Heart left ventricle (tissue), 16 donors: ENCODE measurements at regions not wholly inside any gene's neighbourhood (a gene's known extent, or its start where the extent isn't known, plus 50 kb on each side); places are given as distances from the start of the nearest gene placed in this dataset.

Experiments used
- ATAC-seq, 4 donors: fragments of 200-7000 bp; cut with Tn5 transposase; one replicate each; pipeline ENCODE4 v1.9.1; 2020 to 2022; ENCODE audit warnings: moderate library complexity in 4 of 4, mild to moderate bottlenecking in 3 of 4, moderate number of reproducible peaks in 1 of 4
- DNase-seq, 5 donors: peaks; one replicate each; pipeline ENCODE4 v3.0.0-alpha.2; 2020
- H3K27ac ChIP-seq, 12 donors: fragments of 200-600 bp; sonication (generic) in 4 of 12; one replicate each; pipeline versions ENCODE4 v1.5.0 to v1.8.0; 2016 to 2022; ENCODE audit warnings: mild to moderate bottlenecking in 2 of 12
- H3K27me3 ChIP-seq, 9 donors: fragments of 200-600 bp; sonication (generic) in 2 of 9; one replicate each; pipeline versions ENCODE4 v1.5.1 to v1.8.0; 2016 to 2022; ENCODE audit warnings: mild to moderate bottlenecking in 3 of 9
- H3K36me3 ChIP-seq, 9 donors: fragments of 200-600 bp; sonication (generic) in 2 of 9; one replicate each; pipeline versions ENCODE4 v1.5.0 to v1.8.0; 2018 to 2022; ENCODE audit warnings: mild to moderate bottlenecking in 2 of 9
- H3K4me1 ChIP-seq, 12 donors: fragments of 200-600 bp; sonication (generic) in 4 of 12; one replicate each; pipeline versions ENCODE4 v1.5.0 to v1.8.0; 2016 to 2022; ENCODE audit warnings: mild to moderate bottlenecking in 3 of 12
- H3K4me3 ChIP-seq, 12 donors: fragments of 200-600 bp; sonication (generic) in 4 of 12; one replicate each; pipeline versions ENCODE4 v1.5.0 to v1.8.0; 2017 to 2022; ENCODE audit warnings: mild to moderate bottlenecking in 9 of 12, moderate library complexity in 4 of 12
- H3K9me3 ChIP-seq, 12 donors: fragments of 200-600 bp; sonication (generic) in 4 of 12; one replicate each; pipeline versions ENCODE4 v1.5.0 to v1.8.0; 2016 to 2022; ENCODE audit warnings: mild to moderate bottlenecking in 1 of 12
- CTCF ChIP-seq, 12 donors: fragments of 200-600 bp; sonication (generic) in 4 of 12; IDR thresholded peaks; one replicate each; pipeline versions ENCODE4 v1.5.0 to v1.8.0; 2018 to 2022; ENCODE audit warnings: antibody characterized with exemption in 12 of 12, mild to moderate bottlenecking in 5 of 12
- POLR2A ChIP-seq, 2 donors: fragments of 450-650 bp; IDR thresholded peaks; one replicate each; pipeline ENCODE4 v1.6.1; 2017; ENCODE audit warnings: antibody characterized with exemption in 2 of 2, mild to moderate bottlenecking in 2 of 2, moderate library complexity in 2 of 2
- WGBS, 4 donors: extraction: QIAGEN DNeasy Blood & Tissue Kit in 2 of 4; methylation state at CpG; one replicate each; pipeline versions ENCODE4 v1.1.5 to v1.1.7; 2013 to 2018; 5-methylcytosine and 5-hydroxymethylcytosine counted together
- intact Hi-C, 10 donors: fragments of 100-400 bp; cut with DNase I; formaldehyde crosslinking; loops; one replicate each; pipeline versions ENCODE4 v1.11.1 to v1.14.2; 2022
- donor health status: ischemic (EF 13 %, LVEDD 7.1; RV severe dilation, severe dysfunction).
- donor health status: healthy with polysubstance abuse.
- donor health status: DM: no; HTN: yes; CAD: no.
- donor health status: DM: no; HTN: no; CAD: no.
- donor health status: ischemic (EF 25% LVEDD 6.9; RV normal size, moderate dysfunction).
- donor health status: ischemic (EF 25% LVEDD 5.7; RV mildly dilated, moderate dysfunction).
- donor health status: healthy.
- donor health status: DM: yes; HTN: yes; CAD: no.
- donor health status: ischemic (EF 35%, LVEDD 5.7; RV mildly dilated, moderate dysfunction).
- donor health status: nonischemic (EF 11% LVEDD 7.7; RV severe dilation, severe dysfunction).
- donor health status: DM: yes; HTN: yes; CAD: no.
- donor health status: PGD.
- donor health status: ischemic (EF 29% LVEDD 5.4; RV normal size, mild dysfunction).
- donor health status: nonischemic (EF 23%, LVEDD 6.1; RV moderate dilation, normal function).

DNA sequence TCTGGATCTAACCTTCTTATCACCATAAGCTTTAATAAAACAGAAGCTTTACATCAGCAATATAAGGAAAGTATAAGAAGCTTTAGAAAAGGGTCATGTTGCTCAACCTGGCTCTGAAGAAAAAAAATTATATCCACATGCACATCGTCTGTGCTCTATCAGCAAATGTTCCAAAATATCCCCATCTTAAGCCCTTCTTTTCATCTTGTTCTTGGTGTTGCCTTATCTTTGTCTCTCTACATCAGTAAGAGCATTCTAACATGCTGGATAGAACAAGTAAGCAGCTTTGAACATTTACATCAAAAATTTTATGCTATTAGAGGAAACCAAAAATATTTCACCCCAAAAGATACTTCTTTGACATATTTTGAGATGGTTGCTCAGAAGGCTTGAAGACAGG is 157.8 kb upstream of the SNX7 start:
- 50 to 63% (median 56%) methylated on average over 1 of the region's 1 CpG for WGBS, 4 donors
- H3K9me3 ChIP-seq, result peaks cover 0 to 38% (median 7%) of the 10 kb centered on the region in 12 donors
- ATAC-seq, result no peak

DNA sequence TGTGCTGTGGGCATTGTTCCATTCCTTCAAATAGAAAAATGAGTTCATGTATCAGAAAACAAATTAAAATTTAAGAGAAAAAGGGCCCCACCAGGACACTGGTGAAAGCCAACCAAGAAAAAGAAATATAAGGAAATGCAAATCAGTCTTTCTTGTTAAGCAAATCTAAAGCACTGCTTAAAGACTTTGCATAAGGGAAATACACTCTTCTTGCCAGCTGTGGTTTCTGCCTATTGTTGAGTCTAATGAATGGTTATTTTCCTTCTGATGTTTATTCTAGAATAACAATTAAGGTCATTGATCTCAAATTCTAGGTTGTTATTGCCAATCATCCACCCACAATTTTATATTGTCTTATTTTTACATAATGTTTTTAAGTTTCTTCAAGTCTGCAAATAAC is 158.6 kb upstream of the SNX7 start:
- Histone ChIP-seq H3K27ac (no peak overlapping the region), H3K9me3 (peaks cover 0 to 31% (median 7%) of the 10 kb centered on the region in 12 donors), H3K36me3 (no peaks in the 10 kb centered on the region), H3K4me1 (no peaks in the 10 kb centered on the region), H3K27me3 (no peaks in the 10 kb centered on the region), H3K4me3 (no peak overlapping the region)
- TF ChIP-seq POLR2A (IDR thresholded peaks at IDR 0.05) (no peak), CTCF (IDR thresholded peaks at IDR 0.05) (no peak)
- no peak for DNase-seq
- intact Hi-C loops, result no loop called here
- no peak for ATAC-seq

More for the DNA sequence above, 157.8 kb upstream of the SNX7 start:
- intact Hi-C loops, result no loop called here
- no peak overlapping the region for H3K4me3 ChIP-seq
- H3K27ac ChIP-seq, result no peak overlapping the region
- no peaks in the 10 kb centered on the region for H3K36me3 ChIP-seq
- no peak for TF ChIP-seq CTCF (IDR thresholded peaks at IDR 0.05)
- no peak for TF ChIP-seq POLR2A (IDR thresholded peaks at IDR 0.05)
- H3K27me3 ChIP-seq, result no peaks in the 10 kb centered on the region
- H3K4me1 ChIP-seq, result no peaks in the 10 kb centered on the region
- DNase-seq, result no peak

DNA sequence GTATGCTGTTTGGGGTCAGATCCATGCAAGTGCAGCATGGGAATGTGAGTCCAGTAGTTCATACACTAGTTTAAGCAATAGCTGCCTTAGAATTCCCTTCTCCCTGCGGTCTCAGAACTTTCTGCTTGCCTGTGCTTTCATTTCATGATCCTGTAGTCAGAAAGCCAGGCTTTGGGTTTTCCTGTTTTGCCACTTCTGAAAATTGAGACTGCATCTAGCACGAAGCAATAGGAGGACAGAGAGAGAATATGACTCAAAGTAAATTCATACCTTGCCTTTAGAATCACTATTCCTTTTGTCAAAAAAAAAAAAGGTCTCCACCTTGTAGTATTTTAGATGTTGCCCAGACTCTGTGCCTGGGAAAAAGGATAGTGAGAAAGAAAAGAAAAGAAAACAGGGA is 161.2 kb upstream of the SNX7 start:
- no peak for TF ChIP-seq CTCF (IDR thresholded peaks at IDR 0.05)
- TF ChIP-seq POLR2A (IDR thresholded peaks at IDR 0.05), result no peak
- no peaks in the 10 kb centered on the region for H3K36me3 ChIP-seq
- no peak overlapping the region for H3K27ac ChIP-seq
- peaks cover 0 to 5% (median 0%) of the 10 kb centered on the region in 12 donors for H3K9me3 ChIP-seq
- DNase-seq (no peak), ATAC-seq (no peak)
- 77 to 84% (median 80%) methylated on average over 2 of the region's 2 CpGs for WGBS, 4 donors
- intact Hi-C loops, result no loop called here
- H3K4me3 ChIP-seq, result no peak overlapping the region
- H3K4me1 ChIP-seq, result no peaks in the 10 kb centered on the region
- no peaks in the 10 kb centered on the region for H3K27me3 ChIP-seq

DNA sequence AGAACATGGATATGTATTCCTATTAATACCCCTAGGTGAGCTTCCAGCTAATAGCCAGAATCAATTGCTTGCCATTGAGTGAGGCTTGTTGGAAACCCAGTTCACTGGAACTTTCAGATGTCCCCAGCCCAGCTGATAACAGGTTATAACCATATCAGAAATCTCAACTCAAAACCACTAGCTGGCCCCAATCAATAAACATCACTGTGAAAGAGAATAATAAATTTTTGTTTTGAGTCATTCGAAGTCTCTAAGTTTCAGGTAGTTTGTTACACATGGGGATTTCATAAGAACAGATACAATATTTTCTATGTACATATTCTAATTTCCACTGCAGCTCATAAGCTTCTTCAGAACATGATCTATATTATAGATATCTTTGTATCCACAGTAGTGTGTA is 162.9 kb upstream of the SNX7 start:
- H3K36me3 ChIP-seq, result no peaks in the 10 kb centered on the region
- TF ChIP-seq CTCF (IDR thresholded peaks at IDR 0.05), result no peak
- no peak for TF ChIP-seq POLR2A (IDR thresholded peaks at IDR 0.05)
- H3K27ac ChIP-seq, result no peak overlapping the region
- no peak for DNase-seq
- intact Hi-C loops, result no loop called here
- no peaks in the 10 kb centered on the region for H3K4me1 ChIP-seq
- H3K27me3 ChIP-seq, result no peaks in the 10 kb centered on the region
- H3K9me3 ChIP-seq, result no peaks in the 10 kb centered on the region
- no peak for ATAC-seq
- 74 to 95% (median 80%) methylated on average over 1 of the region's 1 CpG for WGBS, 4 donors
- no peak overlapping the region for H3K4me3 ChIP-seq
